GM12872 (cell line): ENCODE measurements at regions not wholly inside any gene's neighbourhood (a gene's known extent, or its start where the extent isn't known, plus 50 kb on each side); places are given as distances from the start of the nearest gene placed in this dataset.

Experiments used
- TF ChIP-seq, protein P1 (sequence below): IDR thresholded peaks from 3 replicates; pipeline ENCODE4 v1.5.1; 2011; ENCODE audit warnings: low read depth, mild to moderate bottlenecking, low read length, moderate library complexity; ENCODE audit not compliant: insufficient read depth

DNA sequence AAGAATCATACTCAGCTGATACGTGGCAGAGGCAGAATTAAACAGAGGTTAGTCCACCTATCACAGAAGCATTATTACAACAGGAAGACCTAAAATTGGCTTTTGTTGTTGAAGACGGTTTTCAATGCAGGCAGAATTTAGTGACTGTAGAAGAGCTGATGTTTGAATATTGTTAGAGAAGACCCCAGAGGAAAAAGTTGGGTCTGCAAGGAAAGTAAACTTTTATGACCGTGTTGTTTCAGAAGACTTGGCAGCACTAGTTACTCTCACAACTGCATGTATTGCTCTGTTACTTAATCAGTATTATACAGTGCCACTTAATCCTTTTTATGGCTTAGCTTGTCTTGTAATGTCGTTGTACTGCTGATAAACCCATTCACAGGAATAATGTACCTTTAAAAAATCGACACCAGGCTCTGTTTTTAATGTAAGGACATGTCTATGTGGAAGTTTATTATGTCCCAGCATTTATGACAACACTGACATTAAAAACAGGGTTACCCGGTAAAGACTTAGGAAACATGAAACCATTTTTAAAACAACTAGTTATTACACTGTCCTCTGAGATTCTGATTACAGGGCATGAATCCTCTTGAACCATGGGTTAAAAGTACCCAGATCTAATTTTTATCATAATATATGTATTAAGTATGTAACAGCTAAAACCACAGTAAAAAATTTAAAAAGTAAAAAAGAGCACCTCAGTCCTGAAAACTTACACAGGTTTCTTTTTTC is 235.4 kb downstream of the TTLL7 start:
- TF ChIP-seq, protein P1, sequence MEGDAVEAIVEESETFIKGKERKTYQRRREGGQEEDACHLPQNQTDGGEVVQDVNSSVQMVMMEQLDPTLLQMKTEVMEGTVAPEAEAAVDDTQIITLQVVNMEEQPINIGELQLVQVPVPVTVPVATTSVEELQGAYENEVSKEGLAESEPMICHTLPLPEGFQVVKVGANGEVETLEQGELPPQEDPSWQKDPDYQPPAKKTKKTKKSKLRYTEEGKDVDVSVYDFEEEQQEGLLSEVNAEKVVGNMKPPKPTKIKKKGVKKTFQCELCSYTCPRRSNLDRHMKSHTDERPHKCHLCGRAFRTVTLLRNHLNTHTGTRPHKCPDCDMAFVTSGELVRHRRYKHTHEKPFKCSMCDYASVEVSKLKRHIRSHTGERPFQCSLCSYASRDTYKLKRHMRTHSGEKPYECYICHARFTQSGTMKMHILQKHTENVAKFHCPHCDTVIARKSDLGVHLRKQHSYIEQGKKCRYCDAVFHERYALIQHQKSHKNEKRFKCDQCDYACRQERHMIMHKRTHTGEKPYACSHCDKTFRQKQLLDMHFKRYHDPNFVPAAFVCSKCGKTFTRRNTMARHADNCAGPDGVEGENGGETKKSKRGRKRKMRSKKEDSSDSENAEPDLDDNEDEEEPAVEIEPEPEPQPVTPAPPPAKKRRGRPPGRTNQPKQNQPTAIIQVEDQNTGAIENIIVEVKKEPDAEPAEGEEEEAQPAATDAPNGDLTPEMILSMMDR: no peak

DNA sequence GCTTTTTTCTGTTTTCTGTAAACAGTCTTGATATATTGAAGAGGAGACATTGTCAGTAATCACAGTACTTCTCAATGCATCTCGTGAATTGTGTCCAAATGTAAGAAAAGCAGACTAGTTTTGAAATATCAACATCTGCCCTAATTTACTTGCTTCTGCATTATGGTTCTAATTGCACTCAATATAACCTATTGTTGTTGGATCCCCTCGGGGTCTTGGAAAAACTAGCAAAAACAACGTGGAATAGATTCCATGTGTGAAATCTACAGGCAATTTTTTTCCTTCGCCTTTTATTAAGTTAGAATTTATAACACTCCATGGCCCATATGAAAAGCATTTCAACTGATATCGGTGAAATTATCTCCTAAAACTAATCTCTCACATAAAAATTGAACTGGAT is 236.5 kb downstream of the TTLL7 start:
- TF ChIP-seq, protein P1: no peak

DNA sequence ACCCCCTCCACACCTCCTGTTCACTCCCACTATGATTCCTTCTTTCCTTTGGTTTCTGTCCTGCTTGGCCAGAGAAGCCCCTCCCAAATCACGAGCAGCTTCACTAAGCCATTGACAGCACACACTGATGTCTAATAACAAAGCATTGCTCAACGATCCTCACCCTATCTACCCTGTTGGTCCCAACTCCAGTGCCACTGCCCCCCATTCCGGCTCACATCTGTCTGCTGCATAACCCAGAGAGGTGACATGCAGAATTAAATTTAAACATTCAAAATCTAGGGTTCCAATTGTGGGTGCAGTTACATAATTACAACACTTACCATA is 236.9 kb downstream of the TTLL7 start:
- TF ChIP-seq, protein P1: no peak

DNA sequence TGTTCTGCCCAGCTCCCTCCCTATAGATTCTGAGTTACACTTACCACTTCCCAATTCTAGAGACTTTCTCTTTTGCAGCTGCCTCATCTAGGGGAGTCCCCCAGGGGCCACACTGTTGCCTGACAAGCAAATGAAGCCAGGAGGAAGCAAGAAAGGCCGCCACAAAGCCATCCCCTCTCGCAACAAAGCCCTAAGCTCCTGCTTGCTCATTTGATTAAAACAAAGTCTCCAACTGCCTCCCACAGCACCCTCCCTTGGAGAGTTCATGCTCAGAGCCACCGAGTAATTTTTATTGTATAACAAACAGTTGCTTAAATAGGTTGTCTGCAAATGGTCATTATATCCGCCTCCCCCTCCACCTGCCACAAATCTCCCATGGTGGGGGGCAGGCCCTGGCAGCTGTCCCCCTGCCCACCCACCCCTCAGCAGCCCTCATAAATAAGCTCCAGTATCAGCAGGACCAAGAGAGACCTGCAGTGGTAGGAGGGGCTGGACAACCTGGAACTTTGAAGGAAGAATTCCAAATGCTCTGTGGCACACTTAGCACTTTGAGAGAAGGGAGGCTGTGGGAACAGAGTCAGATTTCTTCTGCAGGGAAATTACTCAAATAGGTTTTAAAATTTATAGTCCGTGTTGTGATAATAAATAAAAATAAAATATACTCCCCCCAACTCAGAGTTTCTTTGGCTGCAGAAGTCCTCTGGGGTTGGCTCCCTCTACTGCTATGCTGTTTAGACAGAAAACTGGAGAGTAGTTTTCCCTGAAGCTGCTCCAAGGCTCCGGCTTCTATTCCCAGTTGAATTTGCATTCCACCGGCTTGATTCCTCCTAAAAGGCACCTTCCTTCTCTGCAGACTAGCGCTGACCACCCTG is 237.5 kb downstream of the TTLL7 start:
- TF ChIP-seq, protein P1: no peak

DNA sequence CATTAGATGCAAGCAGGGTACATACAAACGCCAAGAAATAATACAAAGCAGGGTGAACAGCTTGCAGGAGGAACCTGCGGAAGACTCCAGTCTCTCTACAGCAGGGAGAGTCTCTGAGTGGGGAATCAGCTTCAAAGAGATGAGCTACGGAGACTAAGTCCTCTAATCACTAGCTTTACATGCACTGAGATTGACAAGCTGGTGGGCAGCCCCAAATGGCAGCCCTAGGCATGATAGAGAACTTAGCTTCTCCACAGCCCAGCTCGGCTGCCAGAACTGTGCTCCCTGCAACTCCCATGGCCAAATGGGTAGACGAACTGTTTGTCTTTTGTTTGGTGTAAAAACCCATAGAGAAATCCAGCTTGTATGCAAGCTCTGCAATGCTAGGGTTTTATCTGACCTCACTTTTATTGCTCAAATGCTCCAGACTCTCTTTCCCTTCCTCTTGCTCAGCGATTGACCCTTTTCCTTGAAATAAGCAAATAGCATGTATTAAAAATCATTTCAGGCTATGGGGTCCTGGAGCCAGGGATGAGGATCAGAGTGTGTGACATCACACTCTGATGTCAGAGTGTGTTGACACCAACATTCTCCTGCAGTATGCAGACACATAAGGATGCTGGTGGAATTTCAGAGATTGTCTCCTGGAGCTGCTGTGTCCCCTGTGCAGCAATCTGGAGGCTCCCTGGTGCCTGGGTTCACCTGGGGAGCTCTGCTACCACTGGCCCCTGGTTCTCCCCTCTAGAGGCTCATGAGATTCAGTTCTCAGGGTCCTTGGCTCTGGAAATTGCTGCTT is 238.5 kb downstream of the TTLL7 start:
- TF ChIP-seq, protein P1: no peak

DNA sequence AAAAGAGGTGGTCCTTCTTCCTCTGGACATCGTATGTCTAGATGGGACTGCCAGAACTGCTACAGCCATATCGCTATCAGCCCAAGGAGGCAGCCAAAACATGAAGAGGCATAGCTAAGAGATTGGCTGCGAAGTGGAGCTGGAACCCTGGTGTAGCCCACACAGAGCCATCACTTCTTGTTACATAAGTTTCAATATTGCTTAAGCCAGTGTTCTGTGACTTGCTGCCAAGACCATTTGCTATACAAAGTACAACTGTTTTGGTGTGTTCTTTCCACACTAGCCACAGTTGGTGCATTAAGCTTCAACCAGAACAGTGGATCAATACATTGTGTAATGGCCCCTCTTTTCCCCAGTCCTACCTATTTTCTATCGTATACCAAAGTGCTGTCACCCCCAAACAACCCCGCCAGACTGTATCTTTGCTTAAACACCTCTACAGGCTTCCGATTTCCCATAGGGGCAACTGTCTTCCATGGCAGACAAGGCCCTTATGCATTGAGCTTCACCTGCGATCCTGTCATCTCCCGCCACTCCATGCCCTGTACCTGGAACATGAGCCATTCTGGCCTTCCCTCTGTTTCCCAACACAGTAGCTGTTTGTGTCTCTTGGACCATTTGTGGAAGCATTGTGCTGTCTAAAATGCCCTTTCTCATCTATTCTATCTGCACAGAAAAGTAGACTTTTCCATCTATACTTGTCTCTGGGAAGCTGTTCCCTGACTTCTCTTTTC is 241.8 kb downstream of the TTLL7 start:
- TF ChIP-seq, protein P1: no peak
